H9 (cell line): ENCODE measurements at regions not wholly inside any gene's neighbourhood (a gene's known extent, or its start where the extent isn't known, plus 50 kb on each side); places are given as distances from the start of the nearest gene placed in this dataset.

Experiments used
- DNase-seq: peaks from one replicate; pipeline ENCODE4 v3.0.0-alpha.2; 2017
- H2AFZ ChIP-seq: one replicate; pipeline ENCODE4 v1.6.1; 2013; ENCODE audit warnings: mild to moderate bottlenecking, low read length, control low read depth, moderate library complexity
- H2AK5ac ChIP-seq: 2 replicates; pipeline ENCODE4 v1.6.1; 2013; ENCODE audit warnings: low read length, control low read depth, mixed read lengths; ENCODE audit not compliant: insufficient read length
- H2BK120ac ChIP-seq: one replicate; pipeline ENCODE4 v1.6.1; 2013; ENCODE audit warnings: low read depth, mild to moderate bottlenecking, low read length, control low read depth, inconsistent platforms; ENCODE audit not compliant: poor library complexity, severe bottlenecking
- H2BK12ac ChIP-seq: 2 replicates; pipeline ENCODE4 v1.6.1; 2013; ENCODE audit warnings: low read length, control low read depth, mixed read lengths, low read depth; ENCODE audit not compliant: insufficient read length
- H2BK15ac ChIP-seq: 2 replicates; pipeline ENCODE4 v1.6.1; 2013; ENCODE audit warnings: low read depth, low read length, control low read depth
- H2BK20ac ChIP-seq: one replicate; pipeline ENCODE4 v1.6.1; 2013; ENCODE audit warnings: low read depth, mild to moderate bottlenecking, low read length, control low read depth, inconsistent platforms; ENCODE audit not compliant: poor library complexity, severe bottlenecking
- H2BK5ac ChIP-seq: 2 replicates; pipeline ENCODE4 v1.6.1; 2013; ENCODE audit warnings: low read length, control low read depth, mixed read lengths; ENCODE audit not compliant: insufficient read length
- H3K14ac ChIP-seq: 2 replicates; pipeline ENCODE4 v1.6.1; 2013; ENCODE audit warnings: low read length, control low read depth; ENCODE audit not compliant: insufficient read depth
- H3K18ac ChIP-seq: 2 replicates; pipeline ENCODE4 v1.6.1; 2013; ENCODE audit warnings: low read depth, mild to moderate bottlenecking, mixed read lengths, low read length, control low read depth; ENCODE audit not compliant: insufficient read length
- H3K23ac ChIP-seq: 2 replicates; pipeline ENCODE4 v1.6.1; 2013; ENCODE audit warnings: low read length, control low read depth, mixed read lengths, low read depth; ENCODE audit not compliant: insufficient read length
- H3K23me2 ChIP-seq: 2 replicates; pipeline ENCODE4 v1.6.1; 2013; ENCODE audit warnings: low read depth, mild to moderate bottlenecking, mixed read lengths, low read length, control low read depth; ENCODE audit not compliant: insufficient read length, poor library complexity, severe bottlenecking
- H3K27ac ChIP-seq: 2 replicates; pipeline ENCODE4 v1.5.1; 2013; ENCODE audit warnings: low read length, control low read depth, mixed read lengths, low read depth; ENCODE audit not compliant: insufficient read length
- H3K27me3 ChIP-seq: 2 replicates; pipeline ENCODE4 v1.6.1; 2013; ENCODE audit warnings: low read length, control low read depth, inconsistent platforms; ENCODE audit not compliant: insufficient read depth
- H3K4ac ChIP-seq: 2 replicates; pipeline ENCODE4 v1.6.1; 2013; ENCODE audit warnings: low read depth, mild to moderate bottlenecking, control low read depth, inconsistent platforms, low read length, moderate library complexity
- H3K4me1 ChIP-seq: 2 replicates; pipeline ENCODE4 v1.6.1; 2013; ENCODE audit warnings: low read length, control low read depth, inconsistent platforms; ENCODE audit not compliant: insufficient read depth
- H3K4me2 ChIP-seq: 2 replicates; pipeline ENCODE4 v1.6.1; 2013; ENCODE audit warnings: low read length, control low read depth, mixed read lengths; ENCODE audit not compliant: insufficient read length, insufficient read depth
- H3K56ac ChIP-seq: 2 replicates; pipeline ENCODE4 v1.6.1; 2013; ENCODE audit warnings: low read depth, mild to moderate bottlenecking, mixed read lengths, low read length, control low read depth; ENCODE audit not compliant: insufficient read length
- H3K79me1 ChIP-seq: 2 replicates; pipeline ENCODE4 v1.6.1; 2013; ENCODE audit warnings: low read depth, mild to moderate bottlenecking, moderate library complexity, low read length, control low read depth, inconsistent platforms; ENCODE audit not compliant: insufficient read depth, poor library complexity, severe bottlenecking
- H3K79me2 ChIP-seq: 2 replicates; pipeline ENCODE4 v1.6.1; 2013; ENCODE audit warnings: low read length, control low read depth, inconsistent platforms; ENCODE audit not compliant: insufficient read depth
- H3K9ac ChIP-seq: 2 replicates; pipeline ENCODE4 v1.6.1; 2013; ENCODE audit warnings: low read length, control low read depth, mixed read lengths; ENCODE audit not compliant: insufficient read length; ENCODE audit errors: extremely low read depth
- H3K9me3 ChIP-seq: one replicate; pipeline ENCODE4 v1.6.1; 2013; ENCODE audit warnings: low read depth, low read length, inconsistent platforms; ENCODE audit not compliant: control insufficient read depth
- H3T11ph ChIP-seq: one replicate; pipeline ENCODE4 v1.6.1; 2013; ENCODE audit warnings: mild to moderate bottlenecking, low read length, control low read depth, inconsistent platforms
- H4K20me1 ChIP-seq: one replicate; pipeline ENCODE4 v1.6.1; 2013; ENCODE audit not compliant: control insufficient read depth, insufficient read length, insufficient read depth
- H4K5ac ChIP-seq: 2 replicates; pipeline ENCODE4 v1.6.1; 2013; ENCODE audit warnings: low read depth, mild to moderate bottlenecking, mixed read lengths, low read length, control low read depth; ENCODE audit not compliant: insufficient read length
- H4K8ac ChIP-seq: replicated peaks from 2 replicates; pipeline ENCODE4 v1.6.1; 2013; ENCODE audit warnings: low read length, control low read depth, mixed read lengths, low read depth; ENCODE audit not compliant: insufficient read length
- H4K91ac ChIP-seq: 2 replicates; pipeline ENCODE4 v1.6.1; 2013; ENCODE audit warnings: low read depth, mild to moderate bottlenecking, moderate library complexity, mixed read lengths, low read length, control low read depth; ENCODE audit not compliant: insufficient read length
- H3K27ac Mint-ChIP-seq, 3 experiments: 2 replicates in 2 of 3; 3 replicates in 1 of 3; pipeline ENCODE4 v1.8.0; 2020 to 2021; ENCODE audit warnings: mixed read lengths in 3 of 3, mild to moderate bottlenecking in 1 of 3, moderate library complexity in 1 of 3
- H3K27me3 Mint-ChIP-seq: 2 replicates; pipeline ENCODE4 v1.8.0; 2021; ENCODE audit warnings: low read depth, mild to moderate bottlenecking, moderate library complexity, mixed read lengths
- H3K36me3 Mint-ChIP-seq, 3 experiments: 2 replicates in 2 of 3; 3 replicates in 1 of 3; pipeline ENCODE4 v1.8.0; 2020 to 2021; ENCODE audit warnings: low read depth in 3 of 3, mixed read lengths in 3 of 3; ENCODE audit not compliant: insufficient read depth in 1 of 3
- H3K4me1 Mint-ChIP-seq, 2 experiments: 2 replicates each; pipeline ENCODE4 v1.8.0; 2020; ENCODE audit warnings: mixed read lengths in 2 of 2
- H3K4me3 Mint-ChIP-seq, 2 experiments: 2 replicates in 1 of 2; 3 replicates in 1 of 2; pipeline ENCODE4 v1.8.0; 2020 to 2021; ENCODE audit warnings: mild to moderate bottlenecking in 2 of 2, mixed read lengths in 2 of 2, moderate library complexity in 1 of 2
- H3K9me3 Mint-ChIP-seq, 2 experiments: 2 replicates in 1 of 2; 3 replicates in 1 of 2; pipeline ENCODE4 v1.8.0; 2020; ENCODE audit warnings: mild to moderate bottlenecking in 2 of 2, mixed read lengths in 2 of 2, moderate library complexity in 1 of 2
- TF ChIP-seq, protein P1 (sequence below): fragments of 200-600 bp; sonication (generic); conservative IDR thresholded peaks from 3 replicates; pipeline ENCODE4 v1.8.0; 2021; ENCODE audit warnings: antibody characterized with exemption, mild to moderate bottlenecking

GRCh38 chr21:16318651-16319300 is 589.0 kb downstream of the USP25 start:
- Histone ChIP-seq H3K4ac (no peak overlapping the region), H2BK5ac (no peak overlapping the region), H3K56ac (no peak overlapping the region), H3K27me3 (no peaks in the 10 kb centered on the region), H4K5ac (no peak overlapping the region), H3K79me1 (no peaks in the 10 kb centered on the region), H2AK5ac (no peak overlapping the region), H2BK120ac (no peak overlapping the region), H2BK20ac (no peak overlapping the region), H2BK12ac (no peak overlapping the region), H3K27ac (no peak overlapping the region), H3K9me3 (no peaks in the 10 kb centered on the region), H3K18ac (no peak overlapping the region), H4K8ac (no peak overlapping the region), H2BK15ac (no peak overlapping the region), H3K79me2 (no peaks in the 10 kb centered on the region), H3K23me2 (no peaks in the 10 kb centered on the region), H2AFZ (no peak overlapping the region), H3K4me2 (no peak overlapping the region), H3K23ac (no peak overlapping the region), H3T11ph (no peak overlapping the region), H3K14ac (no peak overlapping the region), H4K91ac (no peak overlapping the region), H3K4me1 (no peaks in the 10 kb centered on the region; the same call in 1 of the 2 replicates), H4K20me1 (no peaks in the 10 kb centered on the region), H3K9ac (no peak overlapping the region)
- Mint-ChIP-seq H3K27ac (no peak overlapping the region), H3K27me3 (no peaks in the 10 kb centered on the region; the same call in 1 of the 2 replicates), H3K4me1 (peaks cover 12 to 26% of the 10 kb centered on the region in 2 experiments), H3K4me3 (no peak overlapping the region), H3K9me3 (no peaks in the 10 kb centered on the region; a peak in 1 of 5 replicates), H3K36me3 (no peaks in the 10 kb centered on the region)
- DNase-seq, result no peak
- TF ChIP-seq, protein P1, sequence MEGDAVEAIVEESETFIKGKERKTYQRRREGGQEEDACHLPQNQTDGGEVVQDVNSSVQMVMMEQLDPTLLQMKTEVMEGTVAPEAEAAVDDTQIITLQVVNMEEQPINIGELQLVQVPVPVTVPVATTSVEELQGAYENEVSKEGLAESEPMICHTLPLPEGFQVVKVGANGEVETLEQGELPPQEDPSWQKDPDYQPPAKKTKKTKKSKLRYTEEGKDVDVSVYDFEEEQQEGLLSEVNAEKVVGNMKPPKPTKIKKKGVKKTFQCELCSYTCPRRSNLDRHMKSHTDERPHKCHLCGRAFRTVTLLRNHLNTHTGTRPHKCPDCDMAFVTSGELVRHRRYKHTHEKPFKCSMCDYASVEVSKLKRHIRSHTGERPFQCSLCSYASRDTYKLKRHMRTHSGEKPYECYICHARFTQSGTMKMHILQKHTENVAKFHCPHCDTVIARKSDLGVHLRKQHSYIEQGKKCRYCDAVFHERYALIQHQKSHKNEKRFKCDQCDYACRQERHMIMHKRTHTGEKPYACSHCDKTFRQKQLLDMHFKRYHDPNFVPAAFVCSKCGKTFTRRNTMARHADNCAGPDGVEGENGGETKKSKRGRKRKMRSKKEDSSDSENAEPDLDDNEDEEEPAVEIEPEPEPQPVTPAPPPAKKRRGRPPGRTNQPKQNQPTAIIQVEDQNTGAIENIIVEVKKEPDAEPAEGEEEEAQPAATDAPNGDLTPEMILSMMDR, result no peak
